ENCODE measurements at regions not wholly inside any gene's neighbourhood (a gene's known extent, or its start where the extent isn't known, plus 50 kb on each side); places are given as distances from the start of the nearest gene placed in this dataset.

DNA sequence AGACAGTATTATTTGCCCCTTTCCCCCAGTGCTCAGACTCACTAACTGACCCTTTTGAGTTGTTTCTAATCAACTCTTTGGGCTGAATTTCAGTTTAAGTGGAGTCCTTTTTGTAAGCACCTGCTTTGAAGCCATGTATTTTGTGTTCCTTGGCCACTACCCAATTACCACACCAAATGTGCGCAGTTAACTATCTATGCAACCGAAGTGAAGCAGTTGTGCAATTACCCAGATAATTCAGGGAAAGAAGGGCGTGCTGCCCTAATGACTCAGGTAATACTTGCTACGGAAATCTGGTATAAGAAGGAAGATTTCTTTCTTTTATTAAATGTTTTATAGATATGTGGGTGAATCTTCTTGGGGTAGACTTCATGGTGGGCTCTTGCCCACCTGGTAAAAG, 371.9 kb upstream of the TBL1XR1 start:
- Histone ChIP-seq H4K20me1 (replicated peaks; ENCODE audit: control insufficient read depth, extremely low read depth, insufficient read depth, low read length) (no peaks in the 10 kb centered on the region), H3K27me3 (ENCODE audit: control insufficient read depth in 2 of 2, insufficient read depth in 2 of 2, low read length in 2 of 2) (no peaks in the 10 kb centered on the region), H2AFZ (ENCODE audit: low read depth, low read length) (no peak overlapping the region), H3K4me1 (ENCODE audit: control insufficient read depth, extremely low read depth, insufficient read depth, low read length) (no peaks in the 10 kb centered on the region), H3K9me3 (replicated peaks; ENCODE audit: control insufficient read depth, insufficient read depth, low read length) (no peaks in the 10 kb centered on the region), H3K4me2 (ENCODE audit: insufficient read depth, low read length) (no peak overlapping the region), H3K9me1 (replicated peaks; ENCODE audit: control insufficient read depth, extremely low read depth, insufficient read depth, low read length) (no peaks in the 10 kb centered on the region), H3K4me3 (replicated peaks in 1 of 3; ENCODE audit: insufficient read depth in 1 of 3, low read depth in 1 of 3, low read length in 3 of 3) (no peak overlapping the region), H3K27ac (ENCODE audit: insufficient read depth, low read depth, low read length) (no peak overlapping the region), H3K79me2 (ENCODE audit: control insufficient read depth, insufficient read depth, low read length) (no peaks in the 10 kb centered on the region), H3K9ac (replicated peaks; ENCODE audit: extremely low read depth, insufficient read depth, low read length) (no peak overlapping the region), H3K36me3 (ENCODE audit: control insufficient read depth in 2 of 2, extremely low read depth in 1 of 2, insufficient read depth in 2 of 2, low read length in 2 of 2) (no peaks in the 10 kb centered on the region)
- dilution Hi-C loops (cut with MboI; ENCODE audit: extremely low pct_ligation_motif_present, low sequenced_read_pairs) (no loop called here), intact Hi-C loops (cut with micrococcal nuclease) (no loop called here)
- POLR2A ChIA-PET, result no interaction called here
- BruUV-seq (replicated peaks), result no TSS peak
- TF ChIP-seq POLR2AphosphoS5 (IDR thresholded peaks at IDR 0.05; ENCODE audit: insufficient read depth, low read depth, low read length) (no peak), GATA2 (IDR thresholded peaks at IDR 0.05; ENCODE audit: insufficient read depth, insufficient read length, low read depth, low read length) (no peak), EZH2 (IDR thresholded peaks at IDR 0.05; ENCODE audit: borderline replicate concordance, low read depth, low read length, severe bottlenecking) (no peak), POLR2A (IDR thresholded peaks at IDR 0.05; ENCODE audit: low read depth, low read length) (no peak), JUN (IDR thresholded peaks at IDR 0.05; ENCODE audit: borderline replicate concordance, insufficient read depth, insufficient read length, low read depth) (no peak), MYC (IDR thresholded peaks at IDR 0.05; ENCODE audit: low read depth, low read length) (no peak)
- CTCF ChIA-PET, result no interaction called here
- FAIRE-seq (no peak), DNase-seq (ENCODE audit: low read depth, low spot score) (no peak)

DNA sequence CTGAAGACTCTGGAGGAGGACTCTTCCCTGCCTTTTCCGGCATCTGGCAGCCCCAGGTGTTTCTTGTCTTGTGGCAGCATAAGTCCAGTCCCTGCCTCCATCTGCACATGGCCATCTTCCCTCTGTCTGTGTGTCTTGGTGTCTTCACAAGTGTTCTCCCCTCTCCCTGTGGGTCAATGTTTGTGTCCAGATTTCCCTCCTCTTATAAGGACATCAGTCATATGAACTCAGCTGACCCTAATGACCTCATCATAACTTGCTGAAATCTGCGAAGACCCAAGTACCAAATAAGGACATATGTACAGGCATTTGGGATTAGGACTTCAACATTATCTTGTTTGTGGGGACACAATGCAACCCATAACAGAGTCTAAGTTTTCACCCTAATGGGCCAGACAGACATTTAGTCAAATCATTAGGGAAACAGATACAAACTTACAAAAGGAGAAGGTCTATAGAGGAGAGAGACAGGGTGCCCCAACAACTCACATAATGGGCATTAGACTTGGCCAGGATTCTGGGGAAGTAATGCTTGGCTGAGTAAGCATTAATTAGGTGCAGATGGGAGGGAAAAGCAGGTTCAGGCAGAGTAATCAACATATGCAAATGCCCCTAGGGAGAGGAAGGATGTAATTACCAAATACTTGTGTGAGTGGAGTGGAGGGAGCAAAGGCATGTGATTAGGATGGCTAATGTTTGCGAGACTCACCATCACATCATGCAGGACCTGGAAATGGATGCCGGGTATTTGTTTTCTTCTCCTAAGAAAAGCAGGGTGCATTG, 372.8 kb upstream of the TBL1XR1 start:
- Histone ChIP-seq H4K20me1 (replicated peaks; ENCODE audit: control insufficient read depth, extremely low read depth, insufficient read depth, low read length) (no peaks in the 10 kb centered on the region), H3K9ac (replicated peaks; ENCODE audit: extremely low read depth, insufficient read depth, low read length) (no peak overlapping the region), H3K4me3 (replicated peaks in 1 of 3; ENCODE audit: insufficient read depth in 1 of 3, low read depth in 1 of 3, low read length in 3 of 3) (no peak overlapping the region), H3K36me3 (ENCODE audit: control insufficient read depth in 2 of 2, extremely low read depth in 1 of 2, insufficient read depth in 2 of 2, low read length in 2 of 2) (no peaks in the 10 kb centered on the region), H3K4me1 (ENCODE audit: control insufficient read depth, extremely low read depth, insufficient read depth, low read length) (no peaks in the 10 kb centered on the region), H3K79me2 (ENCODE audit: control insufficient read depth, insufficient read depth, low read length) (no peaks in the 10 kb centered on the region), H2AFZ (ENCODE audit: low read depth, low read length) (no peak overlapping the region), H3K27me3 (ENCODE audit: control insufficient read depth in 2 of 2, insufficient read depth in 2 of 2, low read length in 2 of 2) (no peaks in the 10 kb centered on the region), H3K27ac (ENCODE audit: insufficient read depth, low read depth, low read length) (no peak overlapping the region), H3K4me2 (ENCODE audit: insufficient read depth, low read length) (no peak overlapping the region), H3K9me1 (replicated peaks; ENCODE audit: control insufficient read depth, extremely low read depth, insufficient read depth, low read length) (no peaks in the 10 kb centered on the region), H3K9me3 (replicated peaks; ENCODE audit: control insufficient read depth, insufficient read depth, low read length) (no peaks in the 10 kb centered on the region)
- BruUV-seq (replicated peaks), result no TSS peak
- intact Hi-C loops (cut with micrococcal nuclease) (no loop called here), dilution Hi-C loops (cut with MboI; ENCODE audit: extremely low pct_ligation_motif_present, low sequenced_read_pairs) (no loop called here)
- TF ChIP-seq, protein P1, sequence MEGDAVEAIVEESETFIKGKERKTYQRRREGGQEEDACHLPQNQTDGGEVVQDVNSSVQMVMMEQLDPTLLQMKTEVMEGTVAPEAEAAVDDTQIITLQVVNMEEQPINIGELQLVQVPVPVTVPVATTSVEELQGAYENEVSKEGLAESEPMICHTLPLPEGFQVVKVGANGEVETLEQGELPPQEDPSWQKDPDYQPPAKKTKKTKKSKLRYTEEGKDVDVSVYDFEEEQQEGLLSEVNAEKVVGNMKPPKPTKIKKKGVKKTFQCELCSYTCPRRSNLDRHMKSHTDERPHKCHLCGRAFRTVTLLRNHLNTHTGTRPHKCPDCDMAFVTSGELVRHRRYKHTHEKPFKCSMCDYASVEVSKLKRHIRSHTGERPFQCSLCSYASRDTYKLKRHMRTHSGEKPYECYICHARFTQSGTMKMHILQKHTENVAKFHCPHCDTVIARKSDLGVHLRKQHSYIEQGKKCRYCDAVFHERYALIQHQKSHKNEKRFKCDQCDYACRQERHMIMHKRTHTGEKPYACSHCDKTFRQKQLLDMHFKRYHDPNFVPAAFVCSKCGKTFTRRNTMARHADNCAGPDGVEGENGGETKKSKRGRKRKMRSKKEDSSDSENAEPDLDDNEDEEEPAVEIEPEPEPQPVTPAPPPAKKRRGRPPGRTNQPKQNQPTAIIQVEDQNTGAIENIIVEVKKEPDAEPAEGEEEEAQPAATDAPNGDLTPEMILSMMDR (IDR thresholded peaks at IDR 0.05; ENCODE audit: extremely low read depth in 1 of 2, insufficient read depth in 1 of 2, low read depth in 1 of 2, low read length in 2 of 2), result no peak
- TF ChIP-seq GATA2 (IDR thresholded peaks at IDR 0.05; ENCODE audit: insufficient read depth, insufficient read length, low read depth, low read length), result no peak
- TF ChIP-seq FOS (IDR thresholded peaks at IDR 0.05; ENCODE audit: borderline replicate concordance, insufficient read depth, low read length), result no peak
- no peak for TF ChIP-seq JUN (IDR thresholded peaks at IDR 0.05; ENCODE audit: borderline replicate concordance, insufficient read depth, insufficient read length, low read depth)
- no peak for TF ChIP-seq MYC (IDR thresholded peaks at IDR 0.05; ENCODE audit: low read depth, low read length)
- DNase-seq (ENCODE audit: low read depth, low spot score), result no peak
- CTCF ChIA-PET, result no interaction called here
- no peak for FAIRE-seq
- POLR2A ChIA-PET, result no interaction called here
